ENCODE measurements at regions not wholly inside any gene's neighbourhood (a gene's known extent, or its start where the extent isn't known, plus 50 kb on each side); places are given as distances from the start of the nearest gene placed in this dataset.

DNA sequence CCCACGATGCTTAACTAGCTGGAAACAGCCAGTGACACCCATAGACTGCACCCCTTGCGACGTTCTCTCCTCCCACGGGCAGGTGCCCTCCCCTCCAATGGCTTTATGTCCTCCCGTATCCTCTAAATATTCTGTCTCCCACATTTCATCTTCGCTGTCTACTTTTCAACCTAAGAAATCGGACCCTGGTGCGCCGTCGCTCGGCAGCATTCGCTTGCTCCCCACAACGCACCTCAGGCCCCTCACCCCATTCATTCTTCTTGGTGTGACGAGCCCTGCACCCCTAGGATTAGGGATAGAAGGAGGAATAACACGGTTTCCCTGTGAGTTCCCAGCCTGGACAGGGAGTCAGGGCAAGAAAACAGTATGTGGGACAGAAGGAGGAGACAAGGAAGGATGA lies 74.3 kb upstream of the FOXQ1 start:
- TF ChIP-seq, protein P1, sequence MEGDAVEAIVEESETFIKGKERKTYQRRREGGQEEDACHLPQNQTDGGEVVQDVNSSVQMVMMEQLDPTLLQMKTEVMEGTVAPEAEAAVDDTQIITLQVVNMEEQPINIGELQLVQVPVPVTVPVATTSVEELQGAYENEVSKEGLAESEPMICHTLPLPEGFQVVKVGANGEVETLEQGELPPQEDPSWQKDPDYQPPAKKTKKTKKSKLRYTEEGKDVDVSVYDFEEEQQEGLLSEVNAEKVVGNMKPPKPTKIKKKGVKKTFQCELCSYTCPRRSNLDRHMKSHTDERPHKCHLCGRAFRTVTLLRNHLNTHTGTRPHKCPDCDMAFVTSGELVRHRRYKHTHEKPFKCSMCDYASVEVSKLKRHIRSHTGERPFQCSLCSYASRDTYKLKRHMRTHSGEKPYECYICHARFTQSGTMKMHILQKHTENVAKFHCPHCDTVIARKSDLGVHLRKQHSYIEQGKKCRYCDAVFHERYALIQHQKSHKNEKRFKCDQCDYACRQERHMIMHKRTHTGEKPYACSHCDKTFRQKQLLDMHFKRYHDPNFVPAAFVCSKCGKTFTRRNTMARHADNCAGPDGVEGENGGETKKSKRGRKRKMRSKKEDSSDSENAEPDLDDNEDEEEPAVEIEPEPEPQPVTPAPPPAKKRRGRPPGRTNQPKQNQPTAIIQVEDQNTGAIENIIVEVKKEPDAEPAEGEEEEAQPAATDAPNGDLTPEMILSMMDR (conservative IDR thresholded peaks at IDR 0.05 in 1 of 2, IDR thresholded peaks at IDR 0.05 in 1 of 2; ENCODE audit: low read depth in 1 of 2, low read length in 2 of 2) = no peak
- no peak for TF ChIP-seq EZH2 (IDR thresholded peaks at IDR 0.05; ENCODE audit: low read length, missing control alignments)
